NCI-H146 (cell line): ENCODE measurements at regions not wholly inside any gene's neighbourhood (a gene's known extent, or its start where the extent isn't known, plus 50 kb on each side); places are given as distances from the start of the nearest gene placed in this dataset.
"Not testable (repeated sequence)": the region's sequence is repeated elsewhere in the genome, so short reads cannot be mapped to it uniquely, and the experiment has no call there.

Experiments
- DNase-seq: peaks from one replicate; lab custom pipeline; 2025; lab: John Stamatoyannopoulos, UW

DNA sequence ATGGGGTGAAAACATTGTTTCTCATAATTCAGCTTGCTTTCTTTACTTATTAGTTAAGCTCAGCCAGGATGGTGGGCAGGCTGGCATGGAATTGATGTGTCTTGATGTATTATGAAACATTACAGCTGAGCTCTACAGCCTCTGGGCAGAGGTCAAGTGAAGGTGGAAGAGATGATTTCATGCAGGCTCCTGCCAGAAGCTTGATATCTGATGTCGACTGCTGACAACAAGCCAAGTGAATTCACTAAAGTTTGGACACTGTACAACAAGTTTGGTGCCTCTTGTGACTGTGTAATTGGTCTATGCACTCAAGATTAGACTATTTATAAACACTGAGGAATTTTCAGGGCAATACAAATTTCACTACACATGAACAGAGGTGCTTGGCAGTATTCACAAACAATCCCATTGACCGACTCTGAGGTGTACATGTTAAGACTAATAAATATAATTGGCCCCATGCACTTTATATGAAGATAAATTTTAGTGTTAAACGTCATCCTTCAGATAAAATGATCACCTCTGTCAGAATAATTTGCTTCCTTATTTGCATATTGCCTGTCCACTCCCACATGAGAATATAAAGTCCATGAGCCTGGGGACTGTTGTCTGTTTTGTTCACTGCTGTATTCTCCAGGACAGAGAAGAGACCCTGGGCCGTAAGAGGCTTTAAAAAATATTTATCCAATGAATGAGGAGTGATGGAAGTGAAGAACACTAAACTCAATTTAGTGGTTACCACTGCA is 612.2 kb downstream of the IQCM start:
- DNase-seq = no peak

GRCh38 chr4:149202117-149202516 is 613.5 kb downstream of the IQCM start:
- DNase-seq = no peak

DNA sequence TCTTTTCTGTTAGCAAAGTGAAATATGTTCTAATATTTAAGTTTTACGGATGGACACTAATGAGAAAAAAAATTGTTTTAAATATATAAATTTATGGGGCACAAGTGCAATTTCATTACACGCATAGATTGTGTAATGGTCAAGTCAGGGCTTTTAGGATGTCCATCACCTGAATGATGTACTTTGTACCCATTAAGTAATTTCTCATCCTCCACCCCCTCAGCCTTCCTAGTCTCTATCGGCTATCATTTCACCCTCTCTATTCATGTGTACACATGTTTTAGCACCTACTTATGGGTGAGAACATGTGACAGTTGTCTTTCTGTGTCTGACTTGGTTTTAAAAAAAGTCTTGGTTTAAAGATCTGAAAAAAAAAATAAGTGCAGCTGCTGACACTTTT is 616.0 kb downstream of the IQCM start:
- no peak for DNase-seq

DNA sequence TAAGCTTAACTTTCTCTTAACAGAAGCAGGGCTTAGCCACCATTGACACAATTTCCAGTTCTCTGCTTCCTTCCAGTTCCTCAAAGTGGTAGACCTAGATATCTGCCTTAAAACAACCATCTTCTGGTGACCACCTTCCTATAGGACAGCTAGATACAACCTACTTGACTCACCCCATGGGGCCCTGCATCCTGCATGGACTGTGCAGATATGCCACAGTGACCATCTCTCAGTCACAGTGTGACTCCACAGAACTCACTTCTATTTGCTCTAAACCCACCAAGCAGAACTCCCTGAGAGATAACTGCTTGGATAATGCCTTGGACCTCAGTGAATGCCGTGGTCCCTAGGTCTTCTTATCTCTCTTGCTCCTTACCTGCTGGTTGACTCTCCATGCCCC is 621.6 kb downstream of the IQCM start:
- DNase-seq = no peak

- DNase-seq = no peak
These were observed 627.9 kb downstream of the IQCM start for GRCh38 chr4:149187726-149188125.

GRCh38 chr4:149183638-149184037 is 632.0 kb downstream of the IQCM start:
- no peak for DNase-seq

GRCh38 chr4:149181459-149181858 is 634.2 kb downstream of the IQCM start:
- not testable (repeated sequence) for DNase-seq

DNA sequence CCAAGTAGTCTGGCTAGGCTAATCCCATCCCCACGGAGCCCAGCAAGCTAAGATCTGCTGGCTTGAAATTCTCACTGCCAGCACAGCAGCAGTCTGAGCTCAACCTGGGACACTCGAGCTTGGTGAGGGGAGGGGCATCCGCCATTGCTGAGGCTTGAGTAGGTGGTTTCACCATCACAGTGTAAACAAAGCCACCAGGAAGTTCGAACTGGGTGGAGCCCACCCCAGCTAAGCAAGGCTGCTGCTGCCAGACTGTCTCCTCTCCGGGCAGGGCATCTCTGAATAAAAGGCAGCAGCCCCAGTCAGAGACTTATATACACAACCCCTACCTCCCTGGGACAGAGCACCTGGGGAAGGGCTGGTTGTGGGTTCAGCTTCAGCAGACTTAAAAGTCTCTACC is 639.6 kb downstream of the IQCM start:
- DNase-seq = no peak

DNA sequence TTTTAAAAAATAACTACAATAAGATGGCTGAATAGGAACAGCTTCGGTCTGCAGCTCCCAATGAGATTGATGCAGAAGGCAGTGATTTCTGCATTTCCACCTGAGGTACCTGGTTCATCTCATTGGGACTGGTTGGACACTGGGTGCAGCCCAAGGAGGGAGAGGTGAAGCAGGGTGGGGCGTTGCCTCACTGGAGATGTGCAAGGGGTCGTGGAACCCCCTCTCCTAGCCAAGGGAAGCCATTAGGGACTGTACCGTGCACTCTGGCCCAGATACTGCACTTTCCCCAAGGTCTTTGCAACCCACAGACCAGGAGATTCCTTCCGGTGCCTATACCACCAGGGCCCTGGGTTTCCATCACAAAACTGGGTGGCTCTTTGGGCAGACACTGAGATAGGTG is 640.1 kb downstream of the IQCM start:
- no peak for DNase-seq

GRCh38 chr4:149173241-149174013 is 642.2 kb downstream of the IQCM start:
- no peak for DNase-seq

- no peak for DNase-seq
These were observed 647.0 kb downstream of the IQCM start for GRCh38 chr4:149168645-149169044.

DNA sequence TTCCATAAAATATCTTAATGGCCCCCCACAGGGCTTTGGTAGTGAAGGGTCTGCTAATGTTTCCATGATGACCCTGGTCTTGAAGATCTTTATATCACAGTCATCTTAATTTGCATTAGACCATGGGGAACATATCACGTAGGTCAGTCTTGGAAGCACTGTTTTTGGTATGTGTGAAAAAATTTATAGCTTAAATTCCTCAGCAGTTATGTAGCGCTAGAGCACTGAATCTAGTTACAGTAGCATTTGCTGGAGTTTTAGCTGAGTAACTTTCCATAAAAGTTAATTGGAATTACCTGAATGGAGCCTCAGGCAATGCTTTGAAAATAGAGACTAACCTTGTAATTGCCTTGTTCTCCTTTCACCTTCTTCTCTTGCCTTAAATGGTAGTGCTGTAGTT is 648.8 kb downstream of the IQCM start:
- DNase-seq = no peak

DNA sequence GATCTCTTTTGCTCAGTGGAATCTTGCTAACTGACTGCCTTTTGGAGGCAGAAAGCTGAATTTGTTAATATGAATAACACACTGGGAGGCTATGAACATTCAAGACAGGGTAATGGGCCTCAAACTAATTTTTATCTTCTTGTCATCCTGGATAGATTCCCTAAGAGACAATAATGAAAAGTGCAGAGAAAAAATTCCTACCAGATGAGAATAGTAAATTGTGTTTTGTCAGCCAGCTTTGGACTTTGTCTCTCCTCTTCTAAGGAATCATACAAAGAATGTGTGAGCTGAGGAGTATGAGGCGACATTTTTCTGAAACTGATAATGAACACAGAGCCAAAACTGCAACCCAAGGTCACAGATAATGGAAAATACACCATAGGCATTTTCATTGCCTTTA is 649.3 kb downstream of the IQCM start:
- DNase-seq = no peak

DNA sequence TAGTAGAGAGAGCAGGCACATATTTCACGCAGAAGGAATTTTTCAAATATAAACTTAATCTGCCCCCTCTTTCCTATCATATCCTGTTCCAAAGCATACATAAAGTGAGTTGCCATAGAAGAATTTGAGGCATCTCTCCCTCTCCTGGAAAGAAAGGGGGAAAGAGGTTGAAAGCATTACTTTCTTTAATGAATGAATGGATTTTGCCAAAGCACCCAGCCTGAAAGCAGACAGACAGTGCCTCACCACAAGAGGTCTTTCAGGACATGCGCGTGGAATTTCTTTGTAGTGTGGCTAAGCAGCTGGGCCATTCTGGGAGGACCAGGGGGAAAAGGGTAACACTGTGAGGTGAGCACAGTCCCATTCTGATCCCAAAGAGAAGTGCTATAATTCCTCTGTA is 651.4 kb downstream of the IQCM start:
- no peak for DNase-seq

DNA sequence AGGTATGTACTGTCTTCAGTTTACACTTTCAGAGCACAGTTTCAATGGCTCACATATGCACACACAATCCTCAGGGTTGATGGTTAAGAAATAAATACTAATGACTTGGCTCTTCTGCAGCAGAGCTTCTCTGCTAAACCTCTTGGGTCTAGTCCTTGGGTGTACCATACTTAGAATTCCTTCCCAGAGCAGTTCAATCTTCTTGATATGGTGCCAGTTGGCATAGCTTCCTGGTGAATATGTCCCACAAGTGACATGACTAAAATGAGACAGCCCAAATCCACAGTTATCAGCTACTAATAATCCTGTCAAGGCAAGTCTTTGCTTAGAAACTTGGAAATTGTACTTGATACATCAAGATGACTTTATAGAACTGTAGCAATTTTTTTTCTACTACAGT is 654.4 kb downstream of the IQCM start:
- DNase-seq = no peak

GRCh38 chr4:149160370-149160769 is 655.3 kb downstream of the IQCM start:
- no peak for DNase-seq

GRCh38 chr4:149158817-149159216 is 656.8 kb downstream of the IQCM start:
- no peak for DNase-seq

DNA sequence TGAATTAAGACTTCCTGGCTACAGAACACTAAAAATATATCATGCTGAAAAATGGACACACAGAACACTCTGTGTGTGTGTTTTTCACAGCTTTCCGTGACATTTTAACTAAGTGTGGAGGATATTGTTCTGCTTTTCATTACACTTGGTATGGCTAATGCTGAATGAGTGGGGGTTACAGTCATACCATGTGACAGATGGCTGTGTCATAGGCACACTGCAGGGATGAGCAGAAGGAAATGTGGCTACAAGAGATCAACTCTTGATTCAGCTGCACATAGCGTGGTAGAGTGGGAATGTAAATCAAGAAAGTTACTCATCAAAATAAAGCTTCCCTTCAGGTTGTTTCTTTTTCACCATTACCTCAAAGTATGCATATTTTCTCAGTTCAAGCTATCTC is 669.8 kb downstream of the IQCM start:
- DNase-seq = no peak

GRCh38 chr4:149144060-149144459 is 671.6 kb downstream of the IQCM start:
- DNase-seq = no peak

DNA sequence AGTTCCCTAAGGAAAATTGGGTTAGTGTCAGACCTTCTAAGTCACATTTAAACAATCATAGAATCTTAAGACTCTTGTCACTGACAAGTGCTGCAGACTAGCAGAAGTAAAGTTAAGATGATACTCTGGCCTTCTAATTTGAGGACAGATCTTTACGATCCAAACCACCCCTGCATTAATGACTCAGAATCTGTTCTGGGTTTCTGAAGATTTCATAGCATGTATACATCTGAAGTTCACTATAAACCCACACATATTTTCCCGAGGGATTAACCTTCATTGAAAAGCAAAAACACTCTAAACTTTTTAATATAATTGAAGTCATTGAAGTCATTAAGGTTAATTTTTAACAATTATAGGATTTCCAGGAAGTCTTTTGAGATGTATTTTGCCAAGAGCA is 674.3 kb downstream of the IQCM start:
- DNase-seq = no peak

DNA sequence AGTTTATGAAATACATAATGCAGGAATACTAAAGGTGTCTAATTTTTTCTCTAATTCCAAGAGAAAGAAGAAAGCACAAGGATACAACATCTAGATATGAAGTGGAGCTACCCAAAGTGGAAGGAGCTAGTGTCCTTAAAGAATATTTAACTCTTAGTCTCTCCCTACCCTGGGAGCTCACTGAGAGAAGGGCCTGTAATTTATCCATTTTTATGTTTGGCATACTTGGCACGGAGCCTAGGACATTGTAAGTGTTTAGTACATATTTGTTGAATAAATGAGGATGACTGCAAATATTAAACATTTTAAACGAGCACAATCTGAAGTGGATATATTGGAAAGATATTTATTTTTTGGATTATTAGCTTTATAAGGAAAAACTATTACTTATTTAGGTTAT is 674.8 kb downstream of the IQCM start:
- DNase-seq = no peak

- no peak for DNase-seq
These were observed 678.6 kb downstream of the IQCM start for GRCh38 chr4:149136951-149137620.

DNA sequence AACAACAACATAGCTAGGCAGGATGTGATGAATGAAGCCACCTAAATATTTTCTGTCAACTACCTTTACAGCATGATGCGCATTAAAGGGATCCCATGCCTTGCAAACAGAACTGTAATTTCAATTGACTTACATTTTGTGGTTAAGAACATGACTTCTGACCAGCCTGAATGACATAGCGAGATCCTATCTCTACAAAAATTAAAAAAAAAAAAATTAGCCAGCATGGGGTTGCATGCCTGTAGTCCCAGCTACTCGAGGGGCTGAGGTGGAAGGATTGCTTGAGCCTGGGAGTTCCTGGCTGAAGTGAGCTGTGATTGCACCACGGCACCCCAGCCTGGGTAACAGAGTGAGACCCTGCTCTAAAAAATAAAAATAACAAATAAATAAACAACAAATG is 680.6 kb downstream of the IQCM start:
- DNase-seq = no peak
